Left lung (tissue), 4 donors: ENCODE measurements at regions not wholly inside any gene's neighbourhood (a gene's known extent, or its start where the extent isn't known, plus 50 kb on each side); places are given as distances from the start of the nearest gene placed in this dataset.
A peak's percentile ranks its signal among the peaks of the same experiment; 100 is the strongest.

Experiments
- ATAC-seq: fragments of 200-7000 bp; cut with Tn5 transposase; one replicate; pipeline ENCODE4 v1.9.1; 2020; ENCODE audit warnings: moderate library complexity
- DNase-seq, 4 donors: peaks; one replicate each; pipeline ENCODE4 v3.0.0-alpha.2; 2013 to 2020
- H3K27ac ChIP-seq, 2 donors: fragments of 200-600 bp; sonication (generic) in 1 of 2; one replicate each; pipeline versions ENCODE4 v1.5.0 to v1.8.0; 2020 to 2021
- H3K27me3 ChIP-seq, 2 donors: fragments of 200-600 bp; sonication (generic) in 1 of 2; one replicate each; pipeline versions ENCODE4 v1.5.0 to v1.8.0; 2020 to 2021
- H3K36me3 ChIP-seq, 2 donors: fragments of 200-600 bp; sonication (generic) in 1 of 2; one replicate each; pipeline versions ENCODE4 v1.5.0 to v1.8.0; 2020 to 2021
- H3K4me1 ChIP-seq, 2 donors: fragments of 200-600 bp; one replicate each; pipeline ENCODE4 v1.8.0; 2021
- H3K4me3 ChIP-seq, 2 donors: fragments of 200-600 bp; sonication (generic) in 1 of 2; one replicate each; pipeline versions ENCODE4 v1.5.0 to v1.8.0; 2020 to 2021; ENCODE audit warnings: mild to moderate bottlenecking in 1 of 2
- H3K9me3 ChIP-seq, 2 donors: fragments of 200-600 bp; sonication (generic) in 1 of 2; one replicate each; pipeline versions ENCODE4 v1.5.0 to v1.8.0; 2020 to 2021
- CTCF ChIP-seq, 2 donors: fragments of 200-600 bp; sonication (generic) in 1 of 2; IDR thresholded peaks; one replicate each; pipeline versions ENCODE4 v1.5.0 to v1.8.0; 2021; ENCODE audit warnings: antibody characterized with exemption in 2 of 2
- intact Hi-C, 2 donors: fragments of 100-400 bp; cut with DNase I; formaldehyde crosslinking; loops; one replicate each; pipeline versions ENCODE4 v1.11.2 to v1.14.2; 2022
- donor health status: DM: no; HTN: yes; CAD: no.
- donor health status: DM: no; HTN: no; CAD: no.

DNA sequence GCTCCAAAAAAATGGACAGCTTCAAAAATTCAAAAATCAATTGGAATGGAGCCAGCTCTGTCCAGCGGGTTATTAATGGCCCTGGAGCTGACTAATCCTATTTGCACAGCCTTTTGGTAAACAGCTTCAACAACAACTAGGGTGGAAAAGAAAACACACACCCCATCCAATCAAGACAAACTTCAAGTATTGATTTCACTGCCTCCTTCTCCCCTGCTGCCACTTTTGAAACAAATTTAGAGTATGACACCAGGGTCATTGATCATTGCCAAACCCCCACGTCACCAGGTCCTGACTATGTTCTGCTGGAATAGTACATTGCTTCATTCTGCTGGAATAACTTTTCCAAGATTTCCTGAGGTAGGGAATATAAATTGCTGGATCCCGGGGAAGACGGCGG lies 56.8 kb upstream of the GTF3A start:
- H3K27me3 ChIP-seq: peaks cover 0 to 49% of the 10 kb centered on the region in 2 donors
- DNase-seq (no peak), ATAC-seq (no peak)
- H3K27ac ChIP-seq: no peak overlapping the region
- no peaks in the 10 kb centered on the region for H3K36me3 ChIP-seq
- H3K4me1 ChIP-seq: peaks cover under 1 to 1% of the 10 kb centered on the region in 2 donors
- intact Hi-C loops: no loop called here
- no peak for TF ChIP-seq CTCF (IDR thresholded peaks at IDR 0.05)
- H3K4me3 ChIP-seq: no peak overlapping the region
- H3K9me3 ChIP-seq: no peaks in the 10 kb centered on the region

GRCh38 chr13:27370305-27370872 lies 54.0 kb upstream of the GTF3A start:
- ATAC-seq: no peak
- no peak for TF ChIP-seq CTCF (IDR thresholded peaks at IDR 0.05)
- Histone ChIP-seq H3K9me3 (no peaks in the 10 kb centered on the region), H3K27ac (no peak overlapping the region), H3K4me3 (no peak overlapping the region), H3K36me3 (no peaks in the 10 kb centered on the region), H3K27me3 (peaks cover 0 to 61% of the 10 kb centered on the region in 2 donors), H3K4me1 (no peaks in the 10 kb centered on the region)
- DNase-seq: no peak
- intact Hi-C loops: no loop called here

DNA sequence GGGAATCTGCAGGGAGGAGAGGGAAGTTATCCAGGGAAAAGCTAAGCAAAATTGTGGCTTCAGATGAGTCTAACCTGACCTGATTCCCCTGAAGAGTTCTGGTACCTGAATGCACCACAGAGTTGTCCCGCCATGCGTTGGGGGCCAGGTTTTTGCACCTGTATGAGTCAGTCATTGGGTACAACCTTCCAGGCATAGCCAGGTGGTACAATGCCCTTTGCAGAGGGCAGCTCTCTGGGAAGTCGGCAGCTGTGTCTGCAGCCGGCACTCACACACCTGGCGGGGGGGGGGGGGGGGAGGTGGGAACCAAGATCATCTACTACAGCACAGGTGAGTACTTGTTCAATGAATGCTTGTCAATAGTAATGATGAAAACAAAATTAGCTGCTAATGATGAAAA lies 52.5 kb upstream of the GTF3A start:
- no peak for DNase-seq
- Histone ChIP-seq H3K9me3 (no peaks in the 10 kb centered on the region), H3K4me3 (no peak overlapping the region), H3K4me1 (no peaks in the 10 kb centered on the region), H3K27me3 (peaks cover 0 to 55% of the 10 kb centered on the region in 2 donors), H3K36me3 (no peaks in the 10 kb centered on the region), H3K27ac (no peak overlapping the region)
- intact Hi-C loops: no loop called here
- no peak for TF ChIP-seq CTCF (IDR thresholded peaks at IDR 0.05)
- no peak for ATAC-seq

DNA sequence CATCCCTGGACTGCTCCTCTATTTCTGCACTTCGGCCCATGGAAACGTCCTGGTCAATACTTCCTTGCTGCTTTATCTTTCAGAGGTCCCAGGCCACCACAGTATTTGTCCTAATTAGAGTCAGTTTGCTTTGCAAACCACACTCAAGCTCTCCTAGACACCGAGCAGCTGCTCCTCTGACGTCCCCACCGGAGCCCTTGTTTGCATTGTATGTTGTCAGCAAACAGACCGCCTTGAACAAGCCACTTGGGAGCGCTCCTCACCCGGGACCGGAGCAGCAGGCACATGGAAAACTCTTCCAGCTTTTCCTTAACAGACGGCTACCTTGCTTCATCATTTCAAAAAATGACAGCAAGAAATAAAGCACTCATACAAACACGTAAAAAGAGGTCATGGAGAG lies 51.5 kb upstream of the GTF3A start:
- intact Hi-C loops: no loop called here
- ATAC-seq: peak; percentile 84

DNA sequence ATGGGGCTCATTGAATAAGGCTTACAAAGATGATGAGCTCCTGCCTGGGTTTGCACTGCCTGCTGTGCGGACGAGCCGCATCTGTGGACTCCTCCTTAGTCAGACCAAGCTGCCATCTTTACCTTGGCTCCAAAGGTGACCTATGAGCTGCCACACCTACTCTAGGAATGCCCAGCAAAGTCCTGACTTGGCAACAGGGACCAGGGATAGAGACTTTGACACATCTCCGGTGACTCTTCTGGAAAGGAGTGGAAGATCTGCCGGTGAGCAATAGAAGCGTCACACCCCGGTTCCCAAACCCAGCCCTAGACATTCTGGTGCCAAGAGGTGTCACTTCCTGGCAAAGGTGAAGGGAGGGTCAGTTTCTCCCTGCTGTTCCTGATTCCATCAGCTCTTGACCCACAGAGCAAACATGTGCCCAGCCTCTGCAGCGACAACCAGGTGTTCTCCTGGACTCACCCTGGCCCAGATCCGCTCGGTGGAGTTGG lies 50.2 kb upstream of the GTF3A start:
- DNase-seq: no peak
- no peaks in the 10 kb centered on the region for H3K36me3 ChIP-seq
- H3K27ac ChIP-seq: no peak overlapping the region
- H3K27me3 ChIP-seq: peaks cover 0 to 40% of the 10 kb centered on the region in 2 donors
- H3K9me3 ChIP-seq: no peaks in the 10 kb centered on the region
- H3K4me1 ChIP-seq: no peaks in the 10 kb centered on the region
- no peak for TF ChIP-seq CTCF (IDR thresholded peaks at IDR 0.05)
- intact Hi-C loops: no loop called here
- H3K4me3 ChIP-seq: no peak overlapping the region
- ATAC-seq: peak; percentile 3

More for the DNA sequence above, 51.5 kb upstream of the GTF3A start:
- peaks cover 0 to 45% of the 10 kb centered on the region in 2 donors for H3K27me3 ChIP-seq
- no peaks in the 10 kb centered on the region for H3K9me3 ChIP-seq
- no peak overlapping the region for H3K4me3 ChIP-seq
- no peaks in the 10 kb centered on the region for H3K36me3 ChIP-seq
- no peak overlapping the region for H3K27ac ChIP-seq
- TF ChIP-seq CTCF (IDR thresholded peaks at IDR 0.05): no peak
- DNase-seq: peak in 2 of 4 donors; percentile 72 to 78
- H3K4me1 ChIP-seq: no peaks in the 10 kb centered on the region
